Activated naive CD8-positive, alpha-beta T cell treated with anti-CD3 and anti-CD28 coated beads, Interleukin-2, amount 10 ng/mL, durations not matched to agents 7 days and 5 days (primary cell): ENCODE measurements at regions not wholly inside any gene's neighbourhood (a gene's known extent, or its start where the extent isn't known, plus 50 kb on each side); places are given as distances from the start of the nearest gene placed in this dataset.

ENCODE experiments used
- ATAC-seq: fragments of 150-1000 bp; cut with Tn5 transposase; one replicate; pipeline ENCODE4 v1.10.0; 2021; ENCODE audit warnings: low read depth, moderate library complexity
- POLR2A ChIA-PET: fragments of 350-600 bp; sonication (Branson Sonifier 250); formaldehyde crosslinking; loops from one replicate; lab custom pipeline; 2021; ENCODE audit warnings: antibody characterized with exemption; lab: Charles Lee
- DNase-seq: peaks from one replicate; pipeline ENCODE4 v3.0.0; 2021
- H3K27ac Mint-ChIP-seq: one replicate; pipeline ENCODE4 v1.8.0; 2022; ENCODE audit warnings: mild to moderate bottlenecking, mixed read lengths
- H3K27me3 Mint-ChIP-seq: one replicate; pipeline ENCODE4 v1.8.0; 2022; ENCODE audit warnings: mild to moderate bottlenecking, moderate library complexity, mixed read lengths
- H3K36me3 Mint-ChIP-seq: one replicate; pipeline ENCODE4 v1.8.0; 2021; ENCODE audit warnings: mild to moderate bottlenecking, mixed read lengths
- H3K4me1 Mint-ChIP-seq: one replicate; pipeline ENCODE4 v1.8.0; 2021; ENCODE audit warnings: mixed read lengths
- H3K4me3 Mint-ChIP-seq: one replicate; pipeline ENCODE4 v1.8.0; 2022; ENCODE audit warnings: mild to moderate bottlenecking, moderate library complexity, mixed read lengths
- H3K9me3 Mint-ChIP-seq: one replicate; pipeline ENCODE4 v1.8.0; 2021; ENCODE audit warnings: mixed read lengths

DNA sequence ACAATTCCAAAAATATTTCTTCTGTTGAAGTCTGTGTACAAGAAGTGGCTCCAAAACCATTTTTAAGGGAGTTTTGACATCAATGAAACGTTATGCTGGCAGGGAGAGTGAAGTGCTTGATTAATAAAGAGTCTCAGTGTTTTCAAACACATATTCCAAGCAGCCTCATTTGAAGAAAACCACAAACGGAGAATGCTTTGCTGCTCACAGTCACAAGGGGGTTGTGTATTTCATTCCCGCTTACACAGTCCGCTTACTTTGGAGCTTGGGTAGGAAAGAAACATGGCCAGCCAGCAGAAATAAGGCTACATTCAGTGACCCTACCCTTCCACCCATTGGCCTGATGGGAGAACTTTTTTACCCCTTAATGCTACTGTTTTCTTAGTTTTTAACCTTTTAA lies 586.2 kb downstream of the RAB28 start:
- no peak overlapping the region for H3K4me3 Mint-ChIP-seq
- peaks cover 4% of the 10 kb centered on the region for H3K9me3 Mint-ChIP-seq
- H3K36me3 Mint-ChIP-seq = no peaks in the 10 kb centered on the region
- H3K27me3 Mint-ChIP-seq = no peaks in the 10 kb centered on the region
- H3K4me1 Mint-ChIP-seq = no peaks in the 10 kb centered on the region
- POLR2A ChIA-PET = no interaction called here
- ATAC-seq = no peak
- DNase-seq = no peak
- no peak overlapping the region for H3K27ac Mint-ChIP-seq

DNA sequence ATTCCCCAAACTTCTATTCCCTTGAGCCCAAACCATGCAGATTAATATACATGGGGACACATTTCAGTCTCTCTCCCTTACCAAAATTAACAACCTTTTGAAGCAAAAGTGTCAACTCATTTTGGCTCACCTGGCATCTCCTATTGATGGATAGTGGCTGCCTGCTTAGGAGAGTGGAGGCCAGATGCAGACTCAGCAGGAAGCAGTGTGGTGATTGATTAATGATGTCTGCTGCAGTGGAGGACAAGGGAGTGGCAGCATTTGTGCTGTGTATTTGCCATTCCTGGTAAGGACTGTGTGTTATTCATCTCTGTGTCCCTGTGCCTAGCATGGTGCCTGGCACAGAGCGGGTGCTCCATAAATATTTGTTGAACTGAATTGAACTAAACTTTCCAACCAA lies 590.1 kb downstream of the RAB28 start:
- H3K4me1 Mint-ChIP-seq = no peaks in the 10 kb centered on the region
- POLR2A ChIA-PET = no interaction called here
- no peaks in the 10 kb centered on the region for H3K27me3 Mint-ChIP-seq
- H3K27ac Mint-ChIP-seq = no peak overlapping the region
- no peaks in the 10 kb centered on the region for H3K36me3 Mint-ChIP-seq
- ATAC-seq = no peak
- H3K4me3 Mint-ChIP-seq = no peak overlapping the region
- H3K9me3 Mint-ChIP-seq = peaks cover 4% of the 10 kb centered on the region
- DNase-seq = no peak

DNA sequence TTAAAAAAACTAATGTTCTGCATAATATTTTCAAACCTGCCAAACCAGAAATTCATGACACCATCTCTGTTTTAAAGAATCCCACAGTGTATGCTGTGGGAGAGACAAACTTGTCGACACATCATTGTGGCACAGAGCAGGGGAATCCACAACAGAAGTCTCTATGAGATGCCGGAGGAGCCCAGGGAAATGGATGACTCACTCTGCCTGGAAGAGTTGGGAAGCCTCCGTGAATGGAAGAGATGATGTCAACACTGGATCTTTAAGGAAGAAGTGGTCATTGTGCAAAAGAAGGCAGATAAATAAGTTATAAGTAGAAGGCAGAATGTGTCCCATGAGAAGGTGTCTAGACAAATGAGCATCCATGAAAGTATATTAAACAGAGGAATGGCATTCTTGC lies 595.1 kb downstream of the RAB28 start:
- no peaks in the 10 kb centered on the region for H3K4me1 Mint-ChIP-seq
- POLR2A ChIA-PET = no interaction called here
- no peak for DNase-seq

DNA sequence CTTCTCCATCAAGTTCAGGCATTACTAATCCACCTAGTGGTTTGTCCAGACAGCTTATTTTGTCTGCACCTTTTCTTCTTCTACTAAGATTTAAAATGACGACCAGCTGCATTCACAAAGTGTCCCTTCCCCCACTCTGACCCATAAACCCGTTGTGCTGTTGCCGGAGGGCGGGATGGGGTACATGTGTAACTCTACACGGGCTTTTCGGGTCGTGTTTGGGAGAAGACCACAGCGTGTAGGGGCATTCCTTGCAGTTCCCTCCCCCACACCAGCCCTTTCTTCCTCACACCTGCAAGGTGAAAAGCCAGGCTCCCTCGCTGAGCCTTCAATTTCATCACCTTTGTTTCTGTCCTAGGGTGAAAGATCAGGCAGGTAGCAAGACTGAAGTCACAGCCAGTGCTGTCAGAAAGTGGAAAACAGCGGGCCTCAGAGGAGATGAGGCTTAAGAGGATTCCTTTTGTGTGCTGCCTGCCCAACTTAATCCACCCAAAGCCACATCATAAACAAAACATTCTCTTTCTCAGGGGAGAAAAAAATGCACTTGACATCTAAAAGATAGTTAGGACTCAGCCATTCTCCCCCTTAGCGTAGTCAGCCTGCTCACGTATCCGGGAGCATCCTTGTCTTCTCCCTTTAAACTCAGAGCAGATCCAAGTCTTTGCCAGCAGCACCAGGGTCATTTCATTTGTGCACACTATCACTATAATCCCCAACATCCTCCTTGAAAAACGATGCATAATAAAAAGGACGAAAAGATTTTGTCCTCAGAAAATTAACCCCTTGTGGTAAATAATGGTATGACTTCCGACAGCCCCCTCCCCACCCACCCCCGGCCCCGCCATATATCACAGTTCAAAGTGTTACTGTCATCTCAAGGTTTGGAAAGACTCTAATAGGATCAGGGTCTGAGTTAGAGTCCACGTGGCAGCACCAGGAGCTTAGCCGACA lies 599.0 kb downstream of the RAB28 start:
- no peak overlapping the region for H3K4me3 Mint-ChIP-seq
- H3K27me3 Mint-ChIP-seq = no peaks in the 10 kb centered on the region
- no peak overlapping the region for H3K27ac Mint-ChIP-seq
- H3K36me3 Mint-ChIP-seq = no peaks in the 10 kb centered on the region
- POLR2A ChIA-PET = no interaction called here
- peaks cover 5% of the 10 kb centered on the region for H3K9me3 Mint-ChIP-seq
- no peaks in the 10 kb centered on the region for H3K4me1 Mint-ChIP-seq
- ATAC-seq = no peak
- no peak for DNase-seq

More for the DNA sequence above, 595.1 kb downstream of the RAB28 start:
- Mint-ChIP-seq H3K27me3 (no peaks in the 10 kb centered on the region), H3K36me3 (no peaks in the 10 kb centered on the region), H3K4me3 (no peak overlapping the region), H3K9me3 (peaks cover 5% of the 10 kb centered on the region), H3K27ac (no peak overlapping the region)
- no peak for ATAC-seq

DNA sequence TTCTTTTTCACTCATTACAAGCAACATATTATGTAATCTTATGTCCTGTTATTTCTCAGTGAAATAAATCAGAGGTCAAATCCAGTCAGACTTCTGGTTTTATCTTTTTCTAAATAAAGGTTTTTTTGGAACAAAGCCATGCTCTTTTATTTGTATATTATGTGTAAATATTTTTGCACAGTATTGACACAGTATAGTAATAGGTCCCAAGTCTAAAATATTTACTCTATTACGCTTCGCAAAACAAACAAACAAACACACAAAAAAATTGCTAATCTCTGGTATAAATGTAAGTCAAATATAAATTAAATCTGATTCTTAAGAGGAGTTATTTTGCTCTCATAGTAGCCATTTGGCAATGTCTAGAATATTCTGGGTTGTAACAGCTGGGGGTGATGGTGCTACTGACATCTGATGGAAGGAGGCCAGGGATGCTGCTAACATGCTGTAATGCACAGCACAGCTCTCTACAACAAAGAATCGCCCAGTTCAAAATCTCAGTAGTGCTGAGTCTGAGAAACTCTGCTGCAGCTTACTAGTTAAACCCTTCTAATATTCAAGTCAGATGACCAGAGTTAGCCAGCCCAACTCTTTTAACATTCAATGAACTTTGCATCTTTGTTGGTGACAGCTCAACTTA lies 602.1 kb downstream of the RAB28 start:
- no peak for DNase-seq
- H3K36me3 Mint-ChIP-seq = no peaks in the 10 kb centered on the region
- H3K27me3 Mint-ChIP-seq = no peaks in the 10 kb centered on the region
- peaks cover 2% of the 10 kb centered on the region for H3K9me3 Mint-ChIP-seq
- no peak overlapping the region for H3K4me3 Mint-ChIP-seq
- H3K27ac Mint-ChIP-seq = no peak overlapping the region
- ATAC-seq = no peak
- no peaks in the 10 kb centered on the region for H3K4me1 Mint-ChIP-seq
- POLR2A ChIA-PET = no interaction called here

DNA sequence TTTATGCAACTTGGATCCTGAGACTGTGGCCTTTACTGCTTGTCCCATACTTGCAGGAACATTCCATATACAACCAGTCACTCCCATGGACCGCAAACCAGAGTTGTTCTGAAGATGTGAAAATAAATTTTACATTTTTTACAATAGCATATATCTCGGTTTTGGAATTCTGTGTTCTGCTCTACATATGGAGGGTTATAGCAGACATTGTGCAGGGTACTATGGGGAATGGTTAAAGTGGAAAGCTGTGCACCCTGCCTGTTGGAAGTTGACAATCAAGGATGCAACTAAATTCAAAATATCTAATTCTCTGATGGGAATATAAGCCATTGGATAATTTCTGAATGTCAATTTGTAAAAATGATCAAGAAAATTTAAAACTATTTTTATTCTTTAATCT lies 603.3 kb downstream of the RAB28 start:
- Mint-ChIP-seq H3K9me3 (no peaks in the 10 kb centered on the region), H3K27ac (no peak overlapping the region), H3K4me3 (no peak overlapping the region), H3K4me1 (no peaks in the 10 kb centered on the region), H3K27me3 (no peaks in the 10 kb centered on the region), H3K36me3 (no peaks in the 10 kb centered on the region)
- POLR2A ChIA-PET = no interaction called here
- no peak for ATAC-seq
- DNase-seq = no peak

DNA sequence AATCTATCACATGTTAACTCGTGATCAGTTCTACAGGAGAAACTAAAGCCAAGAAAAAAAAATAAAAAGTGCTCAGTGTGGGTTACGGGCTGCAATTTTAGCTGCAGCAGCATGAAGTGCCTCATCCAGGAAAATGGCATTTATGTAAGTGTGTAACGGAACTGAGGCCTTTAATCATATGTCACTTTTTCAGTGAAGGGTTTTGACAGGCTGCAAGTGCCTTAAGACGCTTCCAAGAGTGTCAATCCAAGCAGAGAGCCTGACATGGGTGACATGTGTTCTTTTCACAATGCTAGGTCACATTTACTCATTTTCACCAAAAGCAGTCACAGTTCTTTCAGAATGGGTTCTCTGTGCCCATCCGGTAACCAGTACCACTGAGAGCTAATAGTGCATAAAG lies 604.6 kb downstream of the RAB28 start:
- H3K4me1 Mint-ChIP-seq = no peaks in the 10 kb centered on the region
- no peak overlapping the region for H3K27ac Mint-ChIP-seq
- DNase-seq (no peak), ATAC-seq (no peak)
- POLR2A ChIA-PET = no interaction called here
- H3K9me3 Mint-ChIP-seq = no peaks in the 10 kb centered on the region
- no peak overlapping the region for H3K4me3 Mint-ChIP-seq
- H3K27me3 Mint-ChIP-seq = no peaks in the 10 kb centered on the region
- H3K36me3 Mint-ChIP-seq = no peaks in the 10 kb centered on the region

DNA sequence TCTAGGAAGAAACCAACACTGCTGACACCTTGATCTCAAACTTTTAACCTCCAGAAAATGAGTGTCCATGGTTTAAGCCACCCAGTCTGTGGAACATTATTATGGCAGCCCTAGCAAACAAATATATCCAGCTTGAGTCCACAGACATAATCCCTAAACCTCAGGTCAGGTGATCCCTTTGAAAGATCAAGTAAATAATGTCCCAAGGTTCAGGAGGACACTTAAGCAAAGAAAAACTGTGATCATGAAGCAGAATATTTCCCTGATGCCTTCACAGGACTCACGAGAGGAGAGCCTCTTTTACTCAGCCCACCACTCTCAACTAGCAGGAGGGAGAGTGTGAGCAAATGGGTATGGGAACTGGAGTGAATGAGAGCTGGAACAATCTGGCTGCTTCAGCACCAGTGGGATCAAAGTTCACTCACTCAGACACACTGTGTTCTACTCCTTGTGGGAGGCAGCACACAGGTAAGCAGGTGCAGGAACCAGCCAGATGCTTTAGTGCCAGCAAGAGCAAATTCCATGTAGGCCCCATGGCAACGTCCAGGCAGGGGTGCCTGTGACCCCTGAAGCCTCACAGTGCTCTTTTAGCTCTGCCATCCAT lies 608.4 kb downstream of the RAB28 start:
- DNase-seq (no peak), ATAC-seq (no peak)
- no peaks in the 10 kb centered on the region for H3K27me3 Mint-ChIP-seq
- POLR2A ChIA-PET = no interaction called here
- H3K36me3 Mint-ChIP-seq = no peaks in the 10 kb centered on the region
- no peaks in the 10 kb centered on the region for H3K4me1 Mint-ChIP-seq
- H3K27ac Mint-ChIP-seq = no peak overlapping the region
- H3K4me3 Mint-ChIP-seq = no peak overlapping the region
- peaks cover 1% of the 10 kb centered on the region for H3K9me3 Mint-ChIP-seq

DNA sequence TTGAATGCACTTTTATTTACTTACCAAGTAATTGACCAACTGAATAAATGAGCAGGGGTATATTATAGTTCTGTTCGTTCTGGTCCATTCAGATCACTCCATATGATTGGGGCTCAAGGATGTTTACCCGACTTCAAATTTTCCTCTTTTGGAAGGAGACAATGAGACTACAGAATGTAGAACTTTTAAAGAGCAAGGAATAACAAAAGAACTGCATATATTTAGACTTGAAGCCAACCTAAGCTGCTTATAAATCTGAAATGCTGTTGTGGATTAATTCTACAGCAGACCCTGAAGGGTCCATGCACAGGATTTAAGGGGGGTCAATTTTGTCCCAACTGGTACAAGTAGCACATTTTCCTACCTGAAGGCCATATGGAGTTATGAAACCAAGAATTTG lies 610.8 kb downstream of the RAB28 start:
- no peaks in the 10 kb centered on the region for H3K4me1 Mint-ChIP-seq
- H3K27ac Mint-ChIP-seq = no peak overlapping the region
- POLR2A ChIA-PET = no interaction called here
- no peaks in the 10 kb centered on the region for H3K36me3 Mint-ChIP-seq
- H3K9me3 Mint-ChIP-seq = peaks cover 5% of the 10 kb centered on the region
- ATAC-seq = no peak
- H3K4me3 Mint-ChIP-seq = no peak overlapping the region
- no peak for DNase-seq
- no peaks in the 10 kb centered on the region for H3K27me3 Mint-ChIP-seq

DNA sequence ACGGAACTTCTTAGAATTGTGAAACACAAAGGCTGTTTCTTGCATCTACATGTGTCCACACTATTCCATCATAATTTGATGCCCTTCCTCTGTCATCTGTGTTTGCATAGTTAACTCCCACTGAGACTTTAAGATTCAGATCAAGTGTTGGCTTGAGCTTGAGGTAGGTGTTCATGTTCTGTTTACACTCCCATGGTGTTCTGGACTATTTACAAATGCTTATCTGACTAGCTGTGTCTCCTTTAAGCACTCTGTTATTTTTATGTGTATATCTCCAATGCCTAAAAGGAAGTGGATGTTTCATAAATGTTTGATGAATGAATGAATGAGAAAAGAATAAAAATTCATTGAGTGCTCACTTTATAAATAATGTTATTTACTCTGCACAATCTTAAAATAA lies 622.7 kb downstream of the RAB28 start:
- POLR2A ChIA-PET = no interaction called here
- no peaks in the 10 kb centered on the region for H3K36me3 Mint-ChIP-seq
- ATAC-seq (no peak), DNase-seq (no peak)
- no peaks in the 10 kb centered on the region for H3K27me3 Mint-ChIP-seq
- H3K4me3 Mint-ChIP-seq = no peak overlapping the region
- no peak overlapping the region for H3K27ac Mint-ChIP-seq
- H3K4me1 Mint-ChIP-seq = no peaks in the 10 kb centered on the region
- no peaks in the 10 kb centered on the region for H3K9me3 Mint-ChIP-seq

DNA sequence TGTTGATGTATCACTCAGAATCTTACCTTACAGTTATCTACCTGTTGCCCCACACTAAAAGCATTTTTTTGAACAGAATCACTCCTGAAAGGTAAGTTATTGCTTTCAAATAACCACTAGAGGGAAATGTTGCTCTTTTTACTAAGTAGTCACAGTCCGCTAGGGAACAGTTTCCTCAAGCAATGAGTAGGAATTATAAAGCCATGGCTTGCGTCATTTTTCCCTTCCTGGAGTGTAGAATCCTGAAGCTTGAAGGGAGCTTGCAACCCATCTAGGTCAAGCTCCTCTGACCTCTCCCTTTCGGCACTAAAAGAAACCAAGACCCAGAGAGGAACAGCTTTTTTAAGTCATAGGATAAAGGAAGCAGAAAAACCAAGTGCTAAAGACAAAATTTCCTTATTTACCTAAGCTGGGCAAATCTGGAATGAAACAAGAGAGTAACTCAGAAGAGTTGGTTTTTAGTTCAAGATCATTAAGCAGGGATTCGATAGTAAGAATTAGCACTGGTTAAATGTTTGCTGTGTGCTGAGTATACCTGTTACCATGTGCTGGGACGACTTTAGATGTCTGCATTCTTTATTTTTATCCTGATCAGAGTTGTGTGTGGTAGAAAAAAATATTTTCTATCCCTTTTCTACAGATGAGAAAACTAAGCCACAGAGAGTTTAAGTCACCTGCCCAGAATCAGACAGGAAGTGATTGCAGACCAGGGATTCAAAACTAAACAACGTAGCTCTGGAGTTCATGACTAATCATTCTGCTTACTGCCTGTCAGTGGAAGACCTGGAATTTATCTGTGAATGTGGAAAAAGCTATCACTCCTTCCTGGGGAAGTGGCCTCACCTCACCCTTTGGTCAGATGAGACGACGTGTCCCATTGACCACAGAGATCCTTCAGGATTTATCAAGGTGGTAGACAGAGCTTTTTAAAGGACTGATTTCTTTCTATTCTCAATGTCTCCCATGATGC lies 631.5 kb downstream of the RAB28 start:
- H3K9me3 Mint-ChIP-seq = no peaks in the 10 kb centered on the region
- no peak overlapping the region for H3K27ac Mint-ChIP-seq
- ATAC-seq (no peak), DNase-seq (no peak)
- POLR2A ChIA-PET = no interaction called here
- H3K36me3 Mint-ChIP-seq = no peaks in the 10 kb centered on the region
- peaks cover 10% of the 10 kb centered on the region for H3K4me1 Mint-ChIP-seq
- H3K27me3 Mint-ChIP-seq = peaks cover 18% of the 10 kb centered on the region
- peak overlapping the region; percentile 48 for H3K4me3 Mint-ChIP-seq

DNA sequence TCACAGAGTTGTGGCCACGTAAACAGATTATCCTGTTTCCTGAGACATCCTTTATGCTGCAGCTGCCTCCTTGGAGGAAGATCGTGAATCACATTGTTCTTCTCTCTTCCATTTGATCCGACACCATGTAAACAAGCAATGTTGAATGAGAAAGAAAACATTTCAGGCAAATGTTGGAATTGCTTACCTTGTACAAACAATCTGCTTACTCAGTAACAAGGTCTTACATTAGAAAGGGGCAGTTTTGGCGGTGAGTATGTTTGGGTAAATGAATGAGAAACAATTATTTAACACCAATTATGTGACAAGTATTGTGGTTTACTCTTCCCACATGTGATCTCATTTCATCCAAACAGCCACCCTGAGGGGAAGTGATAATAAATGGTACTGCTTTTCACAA lies 637.8 kb downstream of the RAB28 start:
- Mint-ChIP-seq H3K36me3 (no peaks in the 10 kb centered on the region), H3K27ac (no peak overlapping the region), H3K4me1 (no peaks in the 10 kb centered on the region), H3K9me3 (no peaks in the 10 kb centered on the region), H3K27me3 (peaks cover 14% of the 10 kb centered on the region), H3K4me3 (no peak overlapping the region)
- no peak for ATAC-seq
- POLR2A ChIA-PET = no interaction called here
- DNase-seq = no peak

DNA sequence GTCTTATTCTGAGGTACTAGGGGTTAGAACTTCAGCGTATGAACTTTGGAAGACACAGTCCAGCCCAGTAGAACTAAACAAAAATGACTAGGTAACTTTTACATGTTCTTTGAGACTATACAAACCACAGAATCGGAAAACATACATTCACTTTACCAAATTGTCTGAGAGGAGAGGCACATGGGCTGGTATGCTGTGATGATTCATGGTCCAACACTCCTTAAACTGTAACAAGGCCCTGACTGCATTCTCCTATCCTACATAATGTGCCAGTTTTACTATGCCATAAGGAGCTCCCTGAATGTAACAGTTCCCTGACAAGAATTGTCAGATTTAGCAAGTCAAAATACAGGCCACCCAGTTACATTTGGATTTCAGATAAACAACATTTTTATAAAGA lies 640.0 kb downstream of the RAB28 start:
- Mint-ChIP-seq H3K36me3 (no peaks in the 10 kb centered on the region), H3K9me3 (no peaks in the 10 kb centered on the region), H3K27me3 (peaks cover 9% of the 10 kb centered on the region), H3K27ac (no peak overlapping the region), H3K4me1 (no peaks in the 10 kb centered on the region), H3K4me3 (no peak overlapping the region)
- ATAC-seq (no peak), DNase-seq (no peak)
- POLR2A ChIA-PET = no interaction called here
